Glutamatergic neuron (in vitro differentiated cells): ENCODE measurements at regions not wholly inside any gene's neighbourhood (a gene's known extent, or its start where the extent isn't known, plus 50 kb on each side); places are given as distances from the start of the nearest gene placed in this dataset.
"Not testable (repeated sequence)": the region's sequence is repeated elsewhere in the genome, so short reads cannot be mapped to it uniquely, and the experiment has no call there.

ENCODE experiments used
- DNase-seq: peaks from one replicate; pipeline ENCODE4 v3.0.0; 2022
- H3K27ac Mint-ChIP-seq: one replicate; pipeline ENCODE4 v1.8.0; 2020; ENCODE audit warnings: mild to moderate bottlenecking, mixed read lengths, inconsistent platforms; ENCODE audit not compliant: unreplicated experiment
- H3K27me3 Mint-ChIP-seq: one replicate; pipeline ENCODE4 v1.8.0; 2020; ENCODE audit warnings: mild to moderate bottlenecking, moderate library complexity, mixed read lengths, inconsistent platforms; ENCODE audit not compliant: unreplicated experiment
- H3K36me3 Mint-ChIP-seq: one replicate; pipeline ENCODE4 v1.8.0; 2020; ENCODE audit warnings: mild to moderate bottlenecking, mixed read lengths, inconsistent platforms; ENCODE audit not compliant: unreplicated experiment
- H3K4me1 Mint-ChIP-seq: one replicate; pipeline ENCODE4 v1.8.0; 2020; ENCODE audit warnings: mild to moderate bottlenecking, low read depth, mixed read lengths, inconsistent platforms; ENCODE audit not compliant: unreplicated experiment
- H3K4me3 Mint-ChIP-seq: one replicate; pipeline ENCODE4 v1.8.0; 2020; ENCODE audit warnings: mild to moderate bottlenecking, mixed read lengths, inconsistent platforms; ENCODE audit not compliant: unreplicated experiment
- H3K9me3 Mint-ChIP-seq: one replicate; pipeline ENCODE4 v1.8.0; 2020; ENCODE audit warnings: mild to moderate bottlenecking, moderate library complexity, mixed read lengths, inconsistent platforms; ENCODE audit not compliant: unreplicated experiment
- TF ChIP-seq, protein P1 (sequence below): fragments of 200-600 bp; sonication (generic); IDR thresholded peaks from one replicate; pipeline ENCODE4 v1.5.0; 2021; ENCODE audit not compliant: partially characterized antibody, unreplicated experiment

DNA sequence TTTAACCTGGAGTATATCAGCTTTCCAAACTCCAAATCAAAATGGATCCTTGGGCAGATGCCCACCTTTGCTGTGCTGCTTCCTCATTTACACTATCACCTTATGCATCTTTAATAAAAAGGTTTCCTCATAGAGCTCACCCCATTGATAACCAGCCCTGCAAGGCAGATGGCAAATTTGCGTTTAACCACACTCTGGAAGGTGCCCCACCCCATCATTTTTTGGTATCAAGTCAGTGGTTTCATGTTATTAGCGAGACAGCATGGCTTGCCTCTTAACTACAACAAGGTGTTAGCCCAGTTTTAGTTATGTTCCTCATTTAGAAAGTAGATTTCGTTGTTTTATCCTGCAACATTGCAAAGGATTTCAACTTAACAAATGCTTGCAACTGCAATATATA is 214.0 kb upstream of the WDFY3 start:
- H3K27ac Mint-ChIP-seq = no peak overlapping the region
- no peaks in the 10 kb centered on the region for H3K36me3 Mint-ChIP-seq
- DNase-seq = no peak
- no peak overlapping the region for H3K4me3 Mint-ChIP-seq
- no peaks in the 10 kb centered on the region for H3K27me3 Mint-ChIP-seq
- H3K9me3 Mint-ChIP-seq = no peaks in the 10 kb centered on the region
- TF ChIP-seq, protein P1, sequence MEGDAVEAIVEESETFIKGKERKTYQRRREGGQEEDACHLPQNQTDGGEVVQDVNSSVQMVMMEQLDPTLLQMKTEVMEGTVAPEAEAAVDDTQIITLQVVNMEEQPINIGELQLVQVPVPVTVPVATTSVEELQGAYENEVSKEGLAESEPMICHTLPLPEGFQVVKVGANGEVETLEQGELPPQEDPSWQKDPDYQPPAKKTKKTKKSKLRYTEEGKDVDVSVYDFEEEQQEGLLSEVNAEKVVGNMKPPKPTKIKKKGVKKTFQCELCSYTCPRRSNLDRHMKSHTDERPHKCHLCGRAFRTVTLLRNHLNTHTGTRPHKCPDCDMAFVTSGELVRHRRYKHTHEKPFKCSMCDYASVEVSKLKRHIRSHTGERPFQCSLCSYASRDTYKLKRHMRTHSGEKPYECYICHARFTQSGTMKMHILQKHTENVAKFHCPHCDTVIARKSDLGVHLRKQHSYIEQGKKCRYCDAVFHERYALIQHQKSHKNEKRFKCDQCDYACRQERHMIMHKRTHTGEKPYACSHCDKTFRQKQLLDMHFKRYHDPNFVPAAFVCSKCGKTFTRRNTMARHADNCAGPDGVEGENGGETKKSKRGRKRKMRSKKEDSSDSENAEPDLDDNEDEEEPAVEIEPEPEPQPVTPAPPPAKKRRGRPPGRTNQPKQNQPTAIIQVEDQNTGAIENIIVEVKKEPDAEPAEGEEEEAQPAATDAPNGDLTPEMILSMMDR = no peak
- peaks cover 2% of the 10 kb centered on the region for H3K4me1 Mint-ChIP-seq

DNA sequence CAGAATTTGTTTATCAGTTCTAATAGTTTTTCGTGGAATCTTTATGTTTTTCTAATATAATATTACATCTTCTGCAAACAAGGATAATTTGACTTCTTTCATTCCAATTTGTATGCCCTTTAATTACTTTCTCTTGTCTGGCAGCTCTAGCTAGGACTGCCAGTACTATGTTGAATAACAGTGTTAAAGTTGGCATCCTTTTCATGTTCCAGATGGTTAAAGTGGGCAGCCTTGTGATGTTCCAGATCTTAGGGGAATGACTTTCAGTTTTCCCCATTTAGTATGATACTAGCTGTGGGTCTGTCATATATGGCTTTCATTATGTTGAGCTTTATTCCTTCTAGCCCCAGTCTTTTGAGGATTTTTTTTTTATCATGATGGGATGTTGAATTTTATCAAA is 220.6 kb upstream of the WDFY3 start:
- DNase-seq = no peak
- no peaks in the 10 kb centered on the region for H3K27me3 Mint-ChIP-seq
- H3K4me3 Mint-ChIP-seq = no peak overlapping the region
- H3K9me3 Mint-ChIP-seq = peaks cover 3% of the 10 kb centered on the region
- no peaks in the 10 kb centered on the region for H3K36me3 Mint-ChIP-seq
- TF ChIP-seq, protein P1 = no peak
- no peaks in the 10 kb centered on the region for H3K4me1 Mint-ChIP-seq
- no peak overlapping the region for H3K27ac Mint-ChIP-seq

DNA sequence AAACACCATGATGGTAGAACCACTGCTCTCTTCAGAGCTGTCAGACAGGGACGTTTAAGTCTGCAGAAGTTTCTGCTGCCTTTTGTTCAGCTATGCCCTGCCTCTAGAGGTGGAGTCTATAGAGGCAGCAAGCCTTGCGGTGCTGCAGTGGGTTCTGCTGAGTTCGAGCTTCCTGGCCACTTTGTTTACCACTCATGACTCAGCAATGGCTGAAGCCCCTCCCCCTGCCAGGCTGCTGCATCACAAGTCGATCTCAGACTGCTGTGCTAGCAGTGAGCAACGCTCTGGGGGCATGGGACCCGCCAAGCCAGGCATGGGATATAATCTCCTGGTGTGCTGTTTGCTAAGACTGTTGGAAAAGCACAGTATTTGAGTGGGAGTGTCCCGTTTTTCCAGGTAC is 229.5 kb upstream of the WDFY3 start:
- H3K36me3 Mint-ChIP-seq, H3K9me3 Mint-ChIP-seq, H3K4me1 Mint-ChIP-seq, H3K4me3 Mint-ChIP-seq, H3K27ac Mint-ChIP-seq, DNase-seq, H3K27me3 Mint-ChIP-seq: not testable (repeated sequence)

DNA sequence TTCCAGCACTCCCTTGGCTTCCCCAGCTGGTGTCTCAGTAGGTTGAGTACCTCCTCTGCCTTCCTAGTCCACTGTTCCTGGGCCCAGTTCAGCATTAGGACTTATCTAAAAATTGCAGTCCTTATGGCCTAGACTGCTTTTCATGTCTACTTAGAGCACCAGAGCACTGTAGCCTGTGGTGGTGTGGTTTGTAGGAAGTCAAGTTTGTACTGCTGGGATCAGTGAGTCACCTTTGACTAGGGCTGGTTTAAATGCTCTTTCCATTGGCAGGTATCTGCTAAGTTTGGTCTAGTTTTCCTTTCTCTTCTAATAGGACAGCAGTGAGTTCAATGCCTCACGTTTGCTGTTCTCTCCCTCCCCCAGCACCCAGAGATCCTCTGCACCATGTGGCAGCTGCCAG is 233.6 kb upstream of the WDFY3 start:
- H3K9me3 Mint-ChIP-seq = peaks cover 5% of the 10 kb centered on the region
- no peaks in the 10 kb centered on the region for H3K4me1 Mint-ChIP-seq
- H3K27ac Mint-ChIP-seq = no peak overlapping the region
- H3K27me3 Mint-ChIP-seq = peaks cover 3% of the 10 kb centered on the region
- H3K4me3 Mint-ChIP-seq = no peak overlapping the region
- TF ChIP-seq, protein P1 = no peak
- H3K36me3 Mint-ChIP-seq = peaks cover 9% of the 10 kb centered on the region
- no peak for DNase-seq

DNA sequence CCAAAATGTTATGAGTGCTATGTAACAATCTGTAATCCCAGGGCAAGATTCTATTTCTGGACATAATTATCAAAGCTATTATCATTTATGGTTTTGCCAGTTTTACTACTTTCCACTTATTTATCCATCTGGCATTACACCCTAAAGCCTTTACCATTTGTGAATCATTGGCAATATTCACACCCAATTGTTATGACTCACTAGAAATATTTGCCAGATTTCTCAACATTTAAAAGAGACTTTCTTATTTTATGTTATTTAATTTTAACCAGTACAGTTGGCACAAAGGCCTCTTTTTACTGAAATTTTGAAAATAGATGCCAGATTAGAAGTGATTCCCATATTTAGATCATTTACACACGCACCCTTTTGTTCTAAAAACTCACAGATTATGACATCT is 242.7 kb upstream of the WDFY3 start:
- Mint-ChIP-seq H3K27me3 (no peaks in the 10 kb centered on the region), H3K9me3 (no peaks in the 10 kb centered on the region), H3K4me1 (no peaks in the 10 kb centered on the region), H3K36me3 (no peaks in the 10 kb centered on the region), H3K27ac (no peak overlapping the region), H3K4me3 (no peak overlapping the region)
- no peak for DNase-seq
- TF ChIP-seq, protein P1 = no peak

DNA sequence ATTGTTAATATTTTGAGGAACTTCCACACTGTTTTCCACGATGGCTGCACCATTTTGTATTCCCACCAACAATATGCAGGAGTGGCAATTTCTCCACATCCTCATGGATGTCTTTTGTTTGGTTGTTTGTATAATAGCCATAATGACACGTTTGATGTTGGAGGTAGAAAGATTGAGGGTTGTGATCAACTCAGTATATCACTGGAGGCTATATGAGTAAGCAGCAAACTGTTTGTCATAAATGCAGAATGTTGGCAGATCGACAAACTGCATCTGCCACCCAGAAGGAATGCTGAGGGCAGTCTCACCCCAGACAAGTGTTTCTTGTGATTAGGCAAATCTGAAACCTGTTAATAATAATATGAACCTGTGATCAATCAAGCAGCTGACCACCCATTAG is 243.9 kb upstream of the WDFY3 start:
- no peak overlapping the region for H3K27ac Mint-ChIP-seq
- H3K4me1 Mint-ChIP-seq = no peaks in the 10 kb centered on the region
- H3K4me3 Mint-ChIP-seq = no peak overlapping the region
- TF ChIP-seq, protein P1 = no peak
- H3K36me3 Mint-ChIP-seq = no peaks in the 10 kb centered on the region
- no peaks in the 10 kb centered on the region for H3K9me3 Mint-ChIP-seq
- H3K27me3 Mint-ChIP-seq = no peaks in the 10 kb centered on the region
- no peak for DNase-seq

DNA sequence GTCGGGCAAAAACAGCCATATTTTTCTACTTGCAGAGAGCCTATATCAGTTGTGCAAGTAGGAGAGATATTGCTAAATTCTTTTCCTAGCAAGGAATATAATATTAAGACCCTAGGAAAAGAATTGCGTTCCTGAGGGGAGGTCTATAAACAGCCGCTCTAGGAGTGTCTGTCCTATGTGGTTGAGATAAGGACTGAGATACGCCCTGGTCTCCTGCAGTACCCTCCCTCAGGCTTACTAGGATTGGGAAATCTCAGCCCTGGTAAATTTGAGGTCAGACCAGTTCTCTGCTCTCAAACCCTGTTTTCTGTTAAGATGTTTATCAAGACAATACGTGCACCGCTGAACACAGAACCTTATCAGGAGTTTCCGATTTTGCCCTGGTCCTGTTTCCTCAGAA is 250.1 kb upstream of the WDFY3 start:
- H3K4me3 Mint-ChIP-seq, H3K27ac Mint-ChIP-seq, H3K36me3 Mint-ChIP-seq, H3K9me3 Mint-ChIP-seq, H3K4me1 Mint-ChIP-seq, DNase-seq, H3K27me3 Mint-ChIP-seq: not testable (repeated sequence)
